HFF-Myc (cell line): ENCODE measurements at regions not wholly inside any gene's neighbourhood (a gene's known extent, or its start where the extent isn't known, plus 50 kb on each side); places are given as distances from the start of the nearest gene placed in this dataset.

ENCODE experiments used
- DNase-seq: peaks from one replicate; pipeline ENCODE4 v3.0.0-alpha.2; 2011; ENCODE audit warnings: low read depth; ENCODE audit errors: extremely low read depth
- H3K4me3 ChIP-seq: replicated peaks from 2 replicates; pipeline ENCODE4 v1.5.1; 2011; ENCODE audit warnings: low read depth, mild to moderate bottlenecking, control low read depth, low read length
- TF ChIP-seq, protein P1 (sequence below): IDR thresholded peaks from 2 replicates; pipeline ENCODE4 v1.5.1; 2012; ENCODE audit warnings: mild to moderate bottlenecking, low read depth, low read length, control low read depth; ENCODE audit errors: missing control alignments

DNA sequence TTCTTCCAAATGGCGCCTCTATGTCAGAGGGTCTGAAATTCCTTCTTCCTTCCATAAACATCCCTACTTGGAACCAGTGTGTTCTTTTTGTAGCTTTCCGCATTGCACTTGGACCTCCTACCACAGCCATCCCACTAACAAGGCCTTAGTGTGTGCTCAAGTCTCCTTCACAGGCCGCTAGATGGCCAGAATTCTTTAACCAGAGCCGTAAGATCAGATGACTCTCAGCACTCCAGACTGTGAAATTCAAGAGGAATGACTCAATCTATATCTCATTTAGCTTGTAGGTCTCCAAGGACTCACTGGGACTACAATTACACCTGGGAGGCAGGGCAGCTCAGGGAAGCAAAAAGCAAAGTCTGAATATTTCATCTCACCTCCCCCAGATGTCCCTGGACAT lies 298.9 kb downstream of the EIPR1 start:
- H3K4me3 ChIP-seq: no peak overlapping the region
- DNase-seq: no peak
- TF ChIP-seq, protein P1, sequence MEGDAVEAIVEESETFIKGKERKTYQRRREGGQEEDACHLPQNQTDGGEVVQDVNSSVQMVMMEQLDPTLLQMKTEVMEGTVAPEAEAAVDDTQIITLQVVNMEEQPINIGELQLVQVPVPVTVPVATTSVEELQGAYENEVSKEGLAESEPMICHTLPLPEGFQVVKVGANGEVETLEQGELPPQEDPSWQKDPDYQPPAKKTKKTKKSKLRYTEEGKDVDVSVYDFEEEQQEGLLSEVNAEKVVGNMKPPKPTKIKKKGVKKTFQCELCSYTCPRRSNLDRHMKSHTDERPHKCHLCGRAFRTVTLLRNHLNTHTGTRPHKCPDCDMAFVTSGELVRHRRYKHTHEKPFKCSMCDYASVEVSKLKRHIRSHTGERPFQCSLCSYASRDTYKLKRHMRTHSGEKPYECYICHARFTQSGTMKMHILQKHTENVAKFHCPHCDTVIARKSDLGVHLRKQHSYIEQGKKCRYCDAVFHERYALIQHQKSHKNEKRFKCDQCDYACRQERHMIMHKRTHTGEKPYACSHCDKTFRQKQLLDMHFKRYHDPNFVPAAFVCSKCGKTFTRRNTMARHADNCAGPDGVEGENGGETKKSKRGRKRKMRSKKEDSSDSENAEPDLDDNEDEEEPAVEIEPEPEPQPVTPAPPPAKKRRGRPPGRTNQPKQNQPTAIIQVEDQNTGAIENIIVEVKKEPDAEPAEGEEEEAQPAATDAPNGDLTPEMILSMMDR: no peak

GRCh38 chr2:3076848-3077642 lies 300.6 kb downstream of the EIPR1 start:
- H3K4me3 ChIP-seq: no peak overlapping the region
- no peak for DNase-seq
- TF ChIP-seq, protein P1: no peak

DNA sequence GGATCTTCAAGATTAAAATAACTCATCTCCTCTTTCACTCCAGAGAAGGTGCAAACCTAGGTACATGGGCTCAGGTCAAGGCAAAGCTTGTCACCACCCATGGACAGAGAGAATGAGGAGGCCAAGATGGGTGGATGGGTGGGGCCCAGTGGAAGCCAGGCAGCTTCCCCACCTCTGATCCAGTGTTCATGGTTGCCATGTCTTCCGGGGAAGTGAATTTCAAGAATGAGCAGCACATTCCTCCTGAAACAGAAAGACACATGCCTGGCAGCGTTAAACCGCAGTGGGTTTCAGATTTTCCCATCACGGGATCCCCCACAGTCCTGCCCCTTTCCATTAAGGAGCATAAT lies 301.7 kb downstream of the EIPR1 start:
- H3K4me3 ChIP-seq: no peak overlapping the region
- DNase-seq: no peak
- TF ChIP-seq, protein P1: no peak

DNA sequence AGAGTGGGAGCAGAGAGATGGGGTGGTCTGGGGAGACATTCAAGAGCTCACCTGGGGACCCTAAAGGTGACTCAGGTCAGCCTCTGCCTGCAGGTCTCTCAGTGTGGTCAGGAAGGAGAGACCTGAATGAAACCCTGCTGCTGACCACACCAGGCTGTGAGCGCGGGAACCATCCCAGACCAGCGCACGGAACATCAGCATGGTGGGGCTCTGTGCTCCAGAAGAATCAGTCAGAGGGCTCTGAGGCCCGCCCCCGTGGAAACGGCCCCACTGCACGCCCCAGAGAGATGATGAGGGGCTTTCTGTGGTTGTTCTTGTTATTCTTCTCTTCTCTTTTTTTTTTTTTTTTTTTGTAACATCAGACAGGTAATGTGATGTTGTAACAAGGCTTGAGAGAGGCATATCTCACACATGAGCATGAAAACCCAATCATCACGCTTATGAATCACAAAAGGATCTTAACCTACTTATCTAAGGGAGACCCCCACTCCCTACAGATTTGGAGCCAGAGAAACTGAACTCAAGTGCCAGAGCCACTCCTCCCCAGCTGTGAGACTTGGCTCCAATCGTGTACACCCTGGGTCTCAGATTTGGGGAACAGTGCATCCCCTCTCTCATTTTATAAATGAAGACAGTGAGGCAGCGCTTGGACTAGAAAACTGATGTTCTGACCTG lies 302.2 kb downstream of the EIPR1 start:
- DNase-seq: no peak
- TF ChIP-seq, protein P1: no peak

DNA sequence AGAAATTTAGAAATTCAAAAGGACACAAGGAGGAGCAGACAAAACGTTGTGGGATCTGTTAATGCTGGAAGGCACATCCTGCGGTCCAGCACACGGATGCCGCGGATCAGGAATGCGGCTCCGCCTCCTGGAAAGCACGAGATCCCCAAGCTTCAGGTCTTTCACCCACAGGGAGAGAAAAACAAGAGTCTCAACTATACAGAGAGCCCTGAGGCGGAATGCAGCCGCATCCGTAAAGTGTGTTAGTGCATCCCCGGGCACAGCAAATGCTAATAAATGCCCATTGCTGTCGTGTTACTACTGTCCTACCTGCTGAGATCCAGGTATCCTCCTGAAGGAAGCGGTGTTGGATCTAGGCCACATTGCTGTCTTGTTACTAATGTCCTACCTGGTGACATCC lies 303.9 kb downstream of the EIPR1 start:
- no peak for DNase-seq
- no peak overlapping the region for H3K4me3 ChIP-seq
- TF ChIP-seq, protein P1: no peak

More for the DNA sequence above, 302.2 kb downstream of the EIPR1 start:
- H3K4me3 ChIP-seq: no peak overlapping the region

DNA sequence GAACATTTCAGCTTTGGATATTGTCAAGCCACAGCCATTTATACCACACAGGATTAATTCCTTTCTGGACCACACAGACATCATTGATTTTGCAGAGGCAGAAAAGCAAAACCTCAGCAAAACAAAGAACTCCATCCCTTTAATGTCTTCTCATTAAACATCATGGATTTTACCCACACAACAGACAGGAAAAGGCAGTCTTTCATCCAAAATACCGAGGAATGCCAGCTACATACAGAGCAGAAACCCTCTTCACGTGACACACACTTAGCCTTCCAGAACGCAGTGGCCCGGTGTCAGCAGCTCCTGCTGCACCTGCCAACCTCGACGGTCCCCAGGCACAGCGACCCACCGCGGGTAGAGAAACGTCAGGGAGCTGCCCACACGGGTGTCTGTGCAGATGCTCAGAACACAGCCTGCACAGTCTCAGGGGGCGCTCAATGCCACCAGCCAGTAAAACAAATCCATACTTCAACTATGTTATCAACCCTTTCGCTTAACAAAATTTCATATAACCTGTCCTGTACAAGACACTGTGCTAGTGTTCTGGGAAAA lies 304.5 kb downstream of the EIPR1 start:
- TF ChIP-seq, protein P1: no peak
- no peak for DNase-seq
- no peak overlapping the region for H3K4me3 ChIP-seq
